ENCODE measurements at regions not wholly inside any gene's neighbourhood (a gene's known extent, or its start where the extent isn't known, plus 50 kb on each side); places are given as distances from the start of the nearest gene placed in this dataset.

DNA sequence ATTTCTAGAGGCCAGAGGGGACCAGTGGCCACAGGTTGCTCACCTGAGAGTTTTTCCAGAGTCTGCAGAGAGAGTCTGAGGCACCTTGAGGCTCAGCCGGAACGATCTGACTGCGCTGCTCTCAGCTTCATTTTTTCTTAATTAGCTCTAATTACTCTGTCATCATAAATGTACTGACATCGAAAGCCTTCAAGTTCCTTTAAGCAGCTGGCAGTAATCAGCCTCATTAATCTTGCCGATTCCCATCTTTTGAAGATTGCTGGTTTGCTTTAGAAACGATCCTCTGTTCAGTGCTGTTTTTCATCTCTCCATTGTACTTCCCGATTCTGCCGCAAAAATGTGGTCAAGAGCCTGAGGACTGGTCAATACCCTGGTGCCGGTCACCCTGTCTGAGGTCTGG is 454.7 kb downstream of the TYW1 start:
- TF ChIP-seq, protein P1, sequence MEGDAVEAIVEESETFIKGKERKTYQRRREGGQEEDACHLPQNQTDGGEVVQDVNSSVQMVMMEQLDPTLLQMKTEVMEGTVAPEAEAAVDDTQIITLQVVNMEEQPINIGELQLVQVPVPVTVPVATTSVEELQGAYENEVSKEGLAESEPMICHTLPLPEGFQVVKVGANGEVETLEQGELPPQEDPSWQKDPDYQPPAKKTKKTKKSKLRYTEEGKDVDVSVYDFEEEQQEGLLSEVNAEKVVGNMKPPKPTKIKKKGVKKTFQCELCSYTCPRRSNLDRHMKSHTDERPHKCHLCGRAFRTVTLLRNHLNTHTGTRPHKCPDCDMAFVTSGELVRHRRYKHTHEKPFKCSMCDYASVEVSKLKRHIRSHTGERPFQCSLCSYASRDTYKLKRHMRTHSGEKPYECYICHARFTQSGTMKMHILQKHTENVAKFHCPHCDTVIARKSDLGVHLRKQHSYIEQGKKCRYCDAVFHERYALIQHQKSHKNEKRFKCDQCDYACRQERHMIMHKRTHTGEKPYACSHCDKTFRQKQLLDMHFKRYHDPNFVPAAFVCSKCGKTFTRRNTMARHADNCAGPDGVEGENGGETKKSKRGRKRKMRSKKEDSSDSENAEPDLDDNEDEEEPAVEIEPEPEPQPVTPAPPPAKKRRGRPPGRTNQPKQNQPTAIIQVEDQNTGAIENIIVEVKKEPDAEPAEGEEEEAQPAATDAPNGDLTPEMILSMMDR (IDR thresholded peaks at IDR 0.05): no peak
- no peak for TF ChIP-seq POLR2A (IDR thresholded peaks at IDR 0.05)
